ENCODE measurements at regions not wholly inside any gene's neighbourhood (a gene's known extent, or its start where the extent isn't known, plus 50 kb on each side); places are given as distances from the start of the nearest gene placed in this dataset.

GRCh38 chr2:18988631-18989232, 369.7 kb downstream of the OSR1 start:
- Histone ChIP-seq H3K4me1 (peaks cover 9% of the 10 kb centered on the region), H3K4me3 (ENCODE audit: low read depth, low read length) (no peak overlapping the region), H3K27ac (no peak overlapping the region), H3K4me2 (ENCODE audit: low read length) (no peak overlapping the region), H3K9me3 (ENCODE audit: control insufficient read depth, low read length) (no peaks in the 10 kb centered on the region), H2AFZ (no peak overlapping the region), H3K9ac (no peak overlapping the region), H3K79me2 (no peaks in the 10 kb centered on the region), H3K36me3 (ENCODE audit: control insufficient read depth, insufficient read depth, low read length) (no peaks in the 10 kb centered on the region), H3K27me3 (ENCODE audit: control insufficient read depth, insufficient read depth, low read length) (no peaks in the 10 kb centered on the region)
- TF ChIP-seq, protein P1, sequence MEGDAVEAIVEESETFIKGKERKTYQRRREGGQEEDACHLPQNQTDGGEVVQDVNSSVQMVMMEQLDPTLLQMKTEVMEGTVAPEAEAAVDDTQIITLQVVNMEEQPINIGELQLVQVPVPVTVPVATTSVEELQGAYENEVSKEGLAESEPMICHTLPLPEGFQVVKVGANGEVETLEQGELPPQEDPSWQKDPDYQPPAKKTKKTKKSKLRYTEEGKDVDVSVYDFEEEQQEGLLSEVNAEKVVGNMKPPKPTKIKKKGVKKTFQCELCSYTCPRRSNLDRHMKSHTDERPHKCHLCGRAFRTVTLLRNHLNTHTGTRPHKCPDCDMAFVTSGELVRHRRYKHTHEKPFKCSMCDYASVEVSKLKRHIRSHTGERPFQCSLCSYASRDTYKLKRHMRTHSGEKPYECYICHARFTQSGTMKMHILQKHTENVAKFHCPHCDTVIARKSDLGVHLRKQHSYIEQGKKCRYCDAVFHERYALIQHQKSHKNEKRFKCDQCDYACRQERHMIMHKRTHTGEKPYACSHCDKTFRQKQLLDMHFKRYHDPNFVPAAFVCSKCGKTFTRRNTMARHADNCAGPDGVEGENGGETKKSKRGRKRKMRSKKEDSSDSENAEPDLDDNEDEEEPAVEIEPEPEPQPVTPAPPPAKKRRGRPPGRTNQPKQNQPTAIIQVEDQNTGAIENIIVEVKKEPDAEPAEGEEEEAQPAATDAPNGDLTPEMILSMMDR (IDR thresholded peaks at IDR 0.05) = no peak

- Histone ChIP-seq H3K9ac (no peak overlapping the region), H3K27ac (no peak overlapping the region), H3K4me1 (peaks cover 9% of the 10 kb centered on the region), H3K27me3 (ENCODE audit: control insufficient read depth, insufficient read depth, low read length) (no peaks in the 10 kb centered on the region), H3K9me3 (ENCODE audit: control insufficient read depth, low read length) (no peaks in the 10 kb centered on the region), H3K4me3 (ENCODE audit: low read depth, low read length) (no peak overlapping the region), H3K36me3 (ENCODE audit: control insufficient read depth, insufficient read depth, low read length) (no peaks in the 10 kb centered on the region), H2AFZ (no peak overlapping the region), H3K4me2 (ENCODE audit: low read length) (no peak overlapping the region), H3K79me2 (no peaks in the 10 kb centered on the region)
- TF ChIP-seq, protein P1 (IDR thresholded peaks at IDR 0.05) = no peak
These were observed 370.8 kb downstream of the OSR1 start for GRCh38 chr2:18987592-18988073.

DNA sequence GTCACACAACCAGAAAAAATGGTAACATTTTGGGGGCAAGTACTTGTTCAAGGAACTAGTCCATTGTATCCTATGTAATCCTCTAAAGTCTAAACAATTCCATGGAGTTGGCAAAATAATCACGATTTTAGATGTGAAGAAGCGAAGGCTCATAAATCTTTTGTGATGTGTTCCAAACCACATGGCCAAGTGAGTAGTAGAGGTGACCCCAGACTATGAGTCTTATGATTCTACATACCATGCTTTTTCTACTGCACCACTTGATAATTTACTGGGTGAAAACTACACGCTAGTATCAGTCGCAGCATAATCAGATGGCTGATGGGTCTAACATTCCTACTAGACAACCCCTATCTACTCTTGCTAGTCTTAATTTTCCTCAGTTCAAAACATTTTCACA, 371.4 kb downstream of the OSR1 start:
- no peaks in the 10 kb centered on the region for H3K79me2 ChIP-seq
- no peak overlapping the region for H3K9ac ChIP-seq
- no peak overlapping the region for H3K27ac ChIP-seq
- peaks cover 8% of the 10 kb centered on the region for H3K4me1 ChIP-seq
- TF ChIP-seq, protein P1 (IDR thresholded peaks at IDR 0.05) = no peak
- H3K36me3 ChIP-seq (ENCODE audit: control insufficient read depth, insufficient read depth, low read length) = no peaks in the 10 kb centered on the region
- no peak overlapping the region for H3K4me2 ChIP-seq (ENCODE audit: low read length)
- no peak overlapping the region for H2AFZ ChIP-seq
- H3K27me3 ChIP-seq (ENCODE audit: control insufficient read depth, insufficient read depth, low read length) = no peaks in the 10 kb centered on the region
- H3K4me3 ChIP-seq (ENCODE audit: low read depth, low read length) = no peak overlapping the region
- no peaks in the 10 kb centered on the region for H3K9me3 ChIP-seq (ENCODE audit: control insufficient read depth, low read length)

DNA sequence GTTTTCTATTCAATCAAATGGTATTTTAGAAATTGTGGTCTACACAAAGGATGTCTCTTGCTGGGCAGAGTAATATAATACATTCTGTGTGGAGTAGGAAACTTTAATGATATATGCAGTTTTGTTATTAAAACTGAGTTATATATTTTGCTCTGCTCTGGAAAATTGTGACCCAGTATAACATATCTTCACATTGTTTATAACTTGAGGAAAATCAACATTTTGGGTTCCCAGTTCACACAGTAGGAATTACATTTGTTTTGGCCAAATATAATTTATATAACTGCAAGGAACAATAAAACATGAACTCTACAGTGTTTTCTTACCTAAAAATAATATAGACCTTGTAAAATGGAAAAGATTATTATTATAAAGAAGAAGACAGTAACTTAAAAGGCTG, 372.4 kb downstream of the OSR1 start:
- Histone ChIP-seq H3K4me3 (ENCODE audit: low read depth, low read length) (no peak overlapping the region), H2AFZ (no peak overlapping the region), H3K27me3 (ENCODE audit: control insufficient read depth, insufficient read depth, low read length) (no peaks in the 10 kb centered on the region), H3K4me1 (no peaks in the 10 kb centered on the region), H3K4me2 (ENCODE audit: low read length) (no peak overlapping the region), H3K9me3 (ENCODE audit: control insufficient read depth, low read length) (no peaks in the 10 kb centered on the region), H3K9ac (no peak overlapping the region), H3K36me3 (ENCODE audit: control insufficient read depth, insufficient read depth, low read length) (no peaks in the 10 kb centered on the region), H3K79me2 (no peaks in the 10 kb centered on the region), H3K27ac (no peak overlapping the region)
- TF ChIP-seq, protein P1 (IDR thresholded peaks at IDR 0.05) = no peak

GRCh38 chr2:18980786-18981430, 377.5 kb downstream of the OSR1 start:
- H3K36me3 ChIP-seq (ENCODE audit: control insufficient read depth, insufficient read depth, low read length) = no peaks in the 10 kb centered on the region
- H3K4me2 ChIP-seq (ENCODE audit: low read length) = no peak overlapping the region
- no peaks in the 10 kb centered on the region for H3K79me2 ChIP-seq
- no peak overlapping the region for H3K9ac ChIP-seq
- no peak overlapping the region for H3K4me3 ChIP-seq (ENCODE audit: low read depth, low read length)
- no peaks in the 10 kb centered on the region for H3K9me3 ChIP-seq (ENCODE audit: control insufficient read depth, low read length)
- TF ChIP-seq, protein P1 (IDR thresholded peaks at IDR 0.05) = no peak
- no peak overlapping the region for H2AFZ ChIP-seq
- H3K4me1 ChIP-seq = no peaks in the 10 kb centered on the region
- no peak overlapping the region for H3K27ac ChIP-seq
- no peaks in the 10 kb centered on the region for H3K27me3 ChIP-seq (ENCODE audit: control insufficient read depth, insufficient read depth, low read length)

All from parathyroid adenoma (tissue), 2 donors.